ENCODE measurements at regions not wholly inside any gene's neighbourhood (a gene's known extent, or its start where the extent isn't known, plus 50 kb on each side); places are given as distances from the start of the nearest gene placed in this dataset.

DNA sequence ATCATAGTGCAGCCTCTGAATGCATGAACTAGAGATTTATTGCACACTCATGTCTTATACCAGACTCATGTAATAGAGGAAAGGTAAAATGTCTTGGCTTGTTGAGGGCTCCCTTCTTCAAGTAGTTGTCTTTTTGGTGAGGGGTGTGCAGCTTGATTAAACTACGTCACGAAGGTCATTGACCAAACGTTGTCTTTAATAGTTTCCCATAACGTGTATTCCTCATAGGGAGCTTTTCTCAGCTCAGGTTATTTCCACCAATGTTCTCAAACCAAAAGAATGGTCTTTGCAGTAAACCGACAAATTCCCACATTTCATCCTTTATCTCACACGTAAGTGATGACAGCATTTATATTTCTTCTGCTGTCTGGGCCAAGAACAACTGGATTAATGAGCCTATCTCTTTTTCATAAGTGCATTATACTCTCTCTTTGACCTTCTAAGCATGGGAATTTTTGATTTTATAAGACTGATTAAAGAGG, 547.7 kb upstream of the ZEB2 start:
- H3K9me3 ChIP-seq (ENCODE audit: control insufficient read depth, low read depth, low read length) = peaks cover 8% of the 10 kb centered on the region
- no peak overlapping the region for H2AK5ac ChIP-seq (ENCODE audit: insufficient read length, low read length)
- no peaks in the 10 kb centered on the region for H3K27me3 Mint-ChIP-seq (ENCODE audit: low read depth)
- no peaks in the 10 kb centered on the region for H3K4me1 Mint-ChIP-seq
- no peaks in the 10 kb centered on the region for H3K4me1 ChIP-seq (ENCODE audit: insufficient read depth, low read length)
- TF ChIP-seq, protein P1, sequence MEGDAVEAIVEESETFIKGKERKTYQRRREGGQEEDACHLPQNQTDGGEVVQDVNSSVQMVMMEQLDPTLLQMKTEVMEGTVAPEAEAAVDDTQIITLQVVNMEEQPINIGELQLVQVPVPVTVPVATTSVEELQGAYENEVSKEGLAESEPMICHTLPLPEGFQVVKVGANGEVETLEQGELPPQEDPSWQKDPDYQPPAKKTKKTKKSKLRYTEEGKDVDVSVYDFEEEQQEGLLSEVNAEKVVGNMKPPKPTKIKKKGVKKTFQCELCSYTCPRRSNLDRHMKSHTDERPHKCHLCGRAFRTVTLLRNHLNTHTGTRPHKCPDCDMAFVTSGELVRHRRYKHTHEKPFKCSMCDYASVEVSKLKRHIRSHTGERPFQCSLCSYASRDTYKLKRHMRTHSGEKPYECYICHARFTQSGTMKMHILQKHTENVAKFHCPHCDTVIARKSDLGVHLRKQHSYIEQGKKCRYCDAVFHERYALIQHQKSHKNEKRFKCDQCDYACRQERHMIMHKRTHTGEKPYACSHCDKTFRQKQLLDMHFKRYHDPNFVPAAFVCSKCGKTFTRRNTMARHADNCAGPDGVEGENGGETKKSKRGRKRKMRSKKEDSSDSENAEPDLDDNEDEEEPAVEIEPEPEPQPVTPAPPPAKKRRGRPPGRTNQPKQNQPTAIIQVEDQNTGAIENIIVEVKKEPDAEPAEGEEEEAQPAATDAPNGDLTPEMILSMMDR (conservative IDR thresholded peaks at IDR 0.05) = no peak
- H2BK12ac ChIP-seq (ENCODE audit: insufficient read length, low read depth, low read length) = no peak overlapping the region
- H3K36me3 Mint-ChIP-seq (ENCODE audit: insufficient read depth in 1 of 3, low read depth in 3 of 3) = peaks cover 0 to 4% (median 0%) of the 10 kb centered on the region in 3 experiments; a peak in 3 of 7 replicates
- H4K8ac ChIP-seq (replicated peaks; ENCODE audit: insufficient read length, low read depth, low read length) = no peak overlapping the region
- H3K79me1 ChIP-seq (ENCODE audit: insufficient read depth, low read depth, low read length, poor library complexity, severe bottlenecking) = no peaks in the 10 kb centered on the region
- H2BK5ac ChIP-seq (ENCODE audit: insufficient read length, low read length) = no peak overlapping the region
- no peak overlapping the region for H3K4ac ChIP-seq (ENCODE audit: low read depth, low read length)
- no peak overlapping the region for H3K27ac ChIP-seq (ENCODE audit: insufficient read length, low read depth, low read length)
- H3K23ac ChIP-seq (ENCODE audit: insufficient read length, low read depth, low read length) = no peak overlapping the region
- H3T11ph ChIP-seq (ENCODE audit: low read length) = no peak overlapping the region
- DNase-seq = no peak
- H2BK120ac ChIP-seq (ENCODE audit: low read depth, low read length, poor library complexity, severe bottlenecking) = no peak overlapping the region
- no peak overlapping the region for H4K5ac ChIP-seq (ENCODE audit: insufficient read length, low read depth, low read length)
- no peak overlapping the region for H4K91ac ChIP-seq (ENCODE audit: insufficient read length, low read depth, low read length)
- H3K4me2 ChIP-seq (ENCODE audit: insufficient read depth, insufficient read length, low read length) = no peak overlapping the region
- no peak overlapping the region for H2AFZ ChIP-seq (ENCODE audit: low read length)
- no peak overlapping the region for H3K27ac Mint-ChIP-seq
- H3K9ac ChIP-seq (ENCODE audit: extremely low read depth, insufficient read length, low read length) = no peak overlapping the region
- no CpG with 5 or more reads among the region's 6 CpGs for WGBS (ENCODE audit: extremely low coverage, insufficient read length, low lambda C conversion rate)
- H3K27me3 ChIP-seq (ENCODE audit: insufficient read depth, low read length) = no peaks in the 10 kb centered on the region
- H4K20me1 ChIP-seq (ENCODE audit: control insufficient read depth, insufficient read depth, insufficient read length) = no peaks in the 10 kb centered on the region
- H3K79me2 ChIP-seq (ENCODE audit: insufficient read depth, low read length) = no peaks in the 10 kb centered on the region
- H3K56ac ChIP-seq (ENCODE audit: insufficient read length, low read depth, low read length) = no peak overlapping the region
- H3K4me3 Mint-ChIP-seq = no peak overlapping the region
- H3K14ac ChIP-seq (ENCODE audit: insufficient read depth, low read length) = no peak overlapping the region
- no peak overlapping the region for H3K18ac ChIP-seq (ENCODE audit: insufficient read length, low read depth, low read length)
- no peak overlapping the region for H2BK15ac ChIP-seq (ENCODE audit: low read depth, low read length)
- peaks cover 2 to 12% of the 10 kb centered on the region in 2 experiments; a peak in 3 of 5 replicates for H3K9me3 Mint-ChIP-seq
- H2BK20ac ChIP-seq (ENCODE audit: low read depth, low read length, poor library complexity, severe bottlenecking) = no peak overlapping the region
- H3K23me2 ChIP-seq (ENCODE audit: insufficient read length, low read depth, low read length, poor library complexity, severe bottlenecking) = no peaks in the 10 kb centered on the region
